ENCODE measurements at regions not wholly inside any gene's neighbourhood (a gene's known extent, or its start where the extent isn't known, plus 50 kb on each side); places are given as distances from the start of the nearest gene placed in this dataset.

- Histone ChIP-seq H3K27ac (ENCODE audit: low read depth, low read length) (no peak overlapping the region), H3K4me3 (ENCODE audit: extremely low read depth in 1 of 4, insufficient read depth in 2 of 4, low read depth in 3 of 4, low read length in 4 of 4) (peak overlapping the region in 3 of 4 experiments; percentile 13 to 52 (median 40); a peak in 5 of 8 replicates), H2BK12ac (ENCODE audit: low read depth, low read length) (no peak overlapping the region), H3K18ac (ENCODE audit: extremely low read depth, low read length) (peak overlapping the region; percentile 55; the same call in 1 of the 2 replicates), H3K36me3 (ENCODE audit: control insufficient read depth in 2 of 4, insufficient read depth in 4 of 4, low read length in 3 of 4) (no peaks in the 10 kb centered on the region), H3K79me1 (ENCODE audit: low read depth, low read length) (no peaks in the 10 kb centered on the region), H3K56ac (replicated peaks; ENCODE audit: insufficient read length, low read depth, low read length) (no peak overlapping the region), H2BK5ac (ENCODE audit: low read depth, low read length) (no peak overlapping the region), H3K23me2 (ENCODE audit: low read depth, low read length) (no peaks in the 10 kb centered on the region; the same call in 1 of the 2 replicates), H3K9me3 (ENCODE audit: insufficient read depth in 2 of 2, low read depth in 1 of 2, low read length in 1 of 2) (no peaks in the 10 kb centered on the region; a peak in 2 of 4 replicates), H4K8ac (ENCODE audit: extremely low read depth, insufficient read depth, low read length) (no peak overlapping the region), H2BK20ac (ENCODE audit: low read length) (no peak overlapping the region), H3K4ac (replicated peaks; ENCODE audit: insufficient read length, low read depth, low read length) (no peak overlapping the region), H3K23ac (ENCODE audit: insufficient read length) (no peak overlapping the region), H2AFZ (ENCODE audit: low read length) (peak overlapping the region; percentile 72), H2AK5ac (ENCODE audit: low read depth, low read length) (no peak overlapping the region), H2BK120ac (replicated peaks; ENCODE audit: low read depth, low read length) (no peak overlapping the region), H3K9ac (replicated peaks in 1 of 4; ENCODE audit: extremely low read depth in 1 of 4, low read depth in 3 of 4, low read length in 3 of 4) (no peak overlapping the region), H3K4me2 (ENCODE audit: insufficient read depth in 1 of 2, low read depth in 2 of 2, low read length in 2 of 2) (peak overlapping the region; percentile 21 to 61), H3K14ac (ENCODE audit: insufficient read length) (no peak overlapping the region), H3K4me1 (replicated peaks in 1 of 4; ENCODE audit: control insufficient read depth in 3 of 4, insufficient read depth in 4 of 4, low read length in 3 of 4) (peaks cover 2 to 7% (median 5%) of the 10 kb centered on the region in 4 experiments; a peak in 5 of 7 replicates), H4K20me1 (replicated peaks in 1 of 2; ENCODE audit: control insufficient read depth in 1 of 2, insufficient read depth in 2 of 2, low read length in 2 of 2) (no peaks in the 10 kb centered on the region), H3K27me3 (replicated peaks in 1 of 4; ENCODE audit: control insufficient read depth in 3 of 4, extremely low read depth in 1 of 4, insufficient read depth in 3 of 4, low read length in 3 of 4) (peaks cover 0 to 20% (median 9%) of the 10 kb centered on the region in 4 experiments; a peak in 6 of 7 replicates), H3K79me2 (ENCODE audit: control insufficient read depth in 1 of 2, insufficient read depth in 2 of 2, low read length in 2 of 2) (no peaks in the 10 kb centered on the region), H2BK15ac (ENCODE audit: low read length) (no peak overlapping the region), H4K91ac (replicated peaks; ENCODE audit: insufficient read length, low read length) (no peak overlapping the region), H4K5ac (ENCODE audit: insufficient read length, low read depth, low read length) (no peak overlapping the region)
- ChIA-PET POLR2A (ENCODE audit: partially characterized antibody) (interaction anchor here (1.4 to 6.1 kb wide), 3 partner anchors 12 to 61 kb away, joined by 3 to 30 read pairs (median 5); no protein-coding TSS in a partner anchor), CTCF (ENCODE audit: partially characterized antibody) (interaction anchor here (0.7 to 4.6 kb wide), 24 partner anchors 10 to 193 kb away, joined by 3 to 35 read pairs (median 4); no protein-coding TSS in a partner anchor)
- FAIRE-seq (no peak), DNase-seq (ENCODE audit: low read depth in 1 of 2, low spot score in 2 of 2) (no peak)
- WGBS, 2 experiments (ENCODE audit: extremely low coverage in 1 of 2, insufficient coverage in 1 of 2, insufficient read length in 1 of 2, insufficient replicate concordance in 2 of 2, low coverage in 1 of 2, low lambda C conversion rate in 2 of 2, missing lambda C conversion rate in 1 of 2): 86% methylated on average over 8 of the region's 8 CpGs; no CpG with 5 or more reads in 1 of the 2 experiments
- TF ChIP-seq CEBPB (IDR thresholded peaks at IDR 0.05; ENCODE audit: low read depth, low read length) (peak; percentile 81), SP4 (IDR thresholded peaks at IDR 0.05; ENCODE audit: low read length) (no peak), USF2 (IDR thresholded peaks at IDR 0.05; ENCODE audit: low read length) (no peak), BRCA1 (IDR thresholded peaks at IDR 0.05; ENCODE audit: low read depth, low read length) (no peak), POU5F1 (IDR thresholded peaks at IDR 0.05; ENCODE audit: low read depth, low read length) (no peak), GABPA (IDR thresholded peaks at IDR 0.05; ENCODE audit: borderline replicate concordance, insufficient read depth, low read length) (no peak)
Observed at GRCh38 chr6:13874191-13874549, 50.6 kb upstream of the RNF182 start.
